Neural progenitor cell (in vitro differentiated cells): ENCODE measurements at regions not wholly inside any gene's neighbourhood (a gene's known extent, or its start where the extent isn't known, plus 50 kb on each side); places are given as distances from the start of the nearest gene placed in this dataset.

ENCODE experiments used
- CTCF ChIP-seq: fragments of 200-600 bp; sonication (generic); IDR thresholded peaks from 2 replicates; pipeline ENCODE4 v1.5.1; 2017; ENCODE audit warnings: antibody characterized with exemption, mild to moderate bottlenecking
- EZH2phosphoT487 ChIP-seq: fragments of 200-600 bp; sonication (generic); IDR thresholded peaks from 2 replicates; pipeline ENCODE4 v1.6.1; 2017; ENCODE audit warnings: antibody characterized with exemption

GRCh38 chr4:188841523-188841922 lies 702.3 kb downstream of the TRIML1 start:
- TF ChIP-seq CTCF: no peak
- TF ChIP-seq EZH2phosphoT487: no peak
